IPS-15b (cell line): ENCODE measurements at regions not wholly inside any gene's neighbourhood (a gene's known extent, or its start where the extent isn't known, plus 50 kb on each side); places are given as distances from the start of the nearest gene placed in this dataset.

ENCODE experiments used
- H3K27me3 ChIP-seq: one replicate; pipeline ENCODE4 v1.6.1; 2013; ENCODE audit warnings: low read length; ENCODE audit not compliant: control insufficient read depth, insufficient read depth
- H3K36me3 ChIP-seq: one replicate; pipeline ENCODE4 v1.6.1; 2013; ENCODE audit warnings: low read length; ENCODE audit not compliant: control insufficient read depth, insufficient read depth
- H3K4me1 ChIP-seq: one replicate; pipeline ENCODE4 v1.6.1; 2013; ENCODE audit warnings: mild to moderate bottlenecking, low read length; ENCODE audit not compliant: control insufficient read depth, insufficient read depth
- H3K4me3 ChIP-seq: one replicate; pipeline ENCODE4 v1.5.1; 2013; ENCODE audit warnings: low read depth, low read length
- H3K9ac ChIP-seq: one replicate; pipeline ENCODE4 v1.6.1; 2013; ENCODE audit warnings: low read depth, mild to moderate bottlenecking, low read length
- H3K9me3 ChIP-seq: one replicate; pipeline ENCODE4 v1.6.1; 2013; ENCODE audit warnings: mild to moderate bottlenecking, low read length; ENCODE audit not compliant: control insufficient read depth, insufficient read depth

DNA sequence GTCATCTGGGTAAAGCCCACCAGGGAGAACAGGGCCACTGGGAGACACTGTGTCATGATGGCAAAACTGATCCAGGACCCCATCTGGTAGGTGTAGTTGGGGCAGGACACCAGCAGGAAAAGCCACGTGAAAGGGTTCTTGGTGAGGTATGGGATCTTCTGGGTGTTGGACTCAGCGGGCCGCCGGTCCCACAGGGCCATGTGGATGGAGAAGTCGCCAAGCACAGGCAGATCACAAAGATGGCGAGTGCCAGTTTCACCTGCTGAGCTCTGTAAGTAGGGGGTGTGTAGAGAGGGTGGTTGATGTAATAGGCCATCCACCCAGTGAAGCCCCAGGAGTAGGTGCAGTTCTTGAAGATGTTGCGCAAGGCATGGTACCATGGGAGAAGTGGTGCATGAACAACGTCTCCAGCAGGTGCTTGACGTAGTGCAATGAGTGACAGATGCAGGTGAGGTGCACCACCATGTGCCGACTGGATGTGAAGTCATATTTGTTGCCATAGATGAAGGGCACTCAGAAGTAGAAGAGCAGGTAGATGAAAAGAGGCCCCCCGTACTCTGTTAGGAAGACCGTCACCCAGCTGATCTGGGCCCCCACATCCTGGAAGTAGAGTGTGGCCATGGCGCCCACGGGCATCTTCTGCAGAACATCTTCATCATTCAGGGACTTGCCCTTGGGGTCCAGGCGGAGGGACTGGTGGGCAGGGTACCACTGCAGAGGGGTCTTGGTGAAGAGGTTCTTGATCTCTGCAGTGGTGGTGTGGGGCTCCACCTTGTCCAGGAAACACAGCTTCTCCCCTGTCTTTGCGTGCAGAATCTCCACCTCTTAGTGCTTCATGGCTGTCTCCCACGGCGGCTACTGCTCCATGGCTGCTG is 249.3 kb downstream of the ANKRD50 start:
- Histone ChIP-seq H3K27me3 (no peaks in the 10 kb centered on the region), H3K36me3 (no peaks in the 10 kb centered on the region), H3K9me3 (peaks cover 4% of the 10 kb centered on the region), H3K4me3 (no peak overlapping the region), H3K9ac (no peak overlapping the region), H3K4me1 (peaks cover 2% of the 10 kb centered on the region)

DNA sequence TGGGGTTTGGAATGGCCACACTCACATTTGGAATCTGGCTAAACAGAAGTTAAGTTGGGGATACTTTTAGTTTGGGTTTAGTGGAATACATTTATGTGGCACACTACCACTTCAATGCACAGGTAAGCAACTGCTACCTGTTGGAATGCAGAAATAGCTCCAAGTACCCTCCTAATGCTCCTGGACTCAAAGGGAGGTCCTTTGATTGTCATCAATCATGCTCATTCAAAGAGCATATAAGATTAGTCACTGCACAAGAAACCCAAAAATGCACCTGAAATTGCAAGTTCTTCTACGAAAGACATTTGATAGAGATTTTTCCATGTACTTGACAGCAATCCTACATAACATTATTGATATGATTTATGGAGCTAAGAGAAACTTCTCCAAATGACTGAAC is 247.7 kb downstream of the ANKRD50 start:
- Histone ChIP-seq H3K36me3 (no peaks in the 10 kb centered on the region), H3K4me3 (no peak overlapping the region)

DNA sequence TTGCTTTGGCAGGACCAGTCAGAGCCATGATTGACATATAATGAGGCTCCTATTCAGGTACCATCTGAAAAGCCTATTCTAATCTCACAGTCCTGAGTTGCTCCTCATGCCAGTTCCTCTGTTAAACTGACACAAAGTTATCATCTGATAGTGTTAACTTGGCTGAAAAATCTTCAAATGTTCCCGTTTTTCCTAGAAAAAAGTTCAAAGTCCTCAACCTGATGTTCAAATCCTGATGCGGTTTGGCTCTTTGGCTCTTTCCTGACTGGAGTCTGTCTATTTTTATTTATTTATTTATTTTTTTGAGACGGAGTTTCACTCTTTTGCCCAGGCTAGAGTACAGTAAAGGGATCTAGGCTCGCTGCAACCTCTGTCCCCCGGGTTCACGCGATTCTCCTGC is 244.2 kb downstream of the ANKRD50 start:
- no peaks in the 10 kb centered on the region for H3K27me3 ChIP-seq
- H3K9me3 ChIP-seq = no peaks in the 10 kb centered on the region
- H3K4me1 ChIP-seq = no peaks in the 10 kb centered on the region
- H3K4me3 ChIP-seq = no peak overlapping the region
- no peaks in the 10 kb centered on the region for H3K36me3 ChIP-seq
- no peak overlapping the region for H3K9ac ChIP-seq

More for the DNA sequence above, 247.7 kb downstream of the ANKRD50 start:
- no peaks in the 10 kb centered on the region for H3K27me3 ChIP-seq
- peaks cover 4% of the 10 kb centered on the region for H3K9me3 ChIP-seq
- no peak overlapping the region for H3K9ac ChIP-seq
- H3K4me1 ChIP-seq = no peaks in the 10 kb centered on the region

DNA sequence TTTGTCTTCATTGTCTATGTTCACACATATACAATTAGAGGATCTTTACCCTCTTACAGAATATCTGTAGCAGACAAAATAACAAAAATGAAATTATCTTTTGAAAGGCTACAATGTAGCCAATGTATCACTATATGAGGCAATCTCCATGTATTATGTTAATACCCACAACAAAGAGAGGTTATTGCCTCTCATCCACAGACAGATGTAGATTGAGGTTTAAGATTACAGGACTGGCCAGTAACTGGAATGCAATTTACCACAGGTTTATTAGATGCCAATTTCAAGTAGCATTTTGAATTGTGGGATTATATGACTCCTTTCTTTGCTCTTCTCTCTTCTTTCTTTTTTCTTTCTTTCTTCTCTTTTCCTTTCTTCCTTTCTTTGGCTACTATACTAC is 242.6 kb downstream of the ANKRD50 start:
- no peaks in the 10 kb centered on the region for H3K9me3 ChIP-seq
- no peaks in the 10 kb centered on the region for H3K27me3 ChIP-seq
- no peak overlapping the region for H3K9ac ChIP-seq
- H3K36me3 ChIP-seq = no peaks in the 10 kb centered on the region
- no peaks in the 10 kb centered on the region for H3K4me1 ChIP-seq
- no peak overlapping the region for H3K4me3 ChIP-seq

DNA sequence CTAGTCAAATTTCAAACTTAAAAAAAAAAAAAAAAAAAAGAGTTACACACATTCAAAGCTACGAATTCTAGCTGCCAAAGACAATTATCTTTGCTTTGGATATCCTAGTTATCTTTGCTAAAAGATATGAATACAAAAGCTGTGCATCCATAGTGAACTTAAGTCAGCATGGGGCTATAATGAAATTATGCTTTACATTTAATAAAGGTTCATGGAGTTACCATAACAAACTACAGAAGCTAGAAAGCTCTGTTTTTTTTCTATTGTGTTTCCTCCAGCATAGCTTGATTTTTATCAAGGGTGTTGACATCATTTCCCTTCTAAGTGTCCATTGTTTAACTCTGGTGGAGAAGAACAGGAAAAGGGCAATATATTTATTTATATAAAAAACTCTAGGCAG is 234.1 kb downstream of the ANKRD50 start:
- Histone ChIP-seq H3K27me3 (no peaks in the 10 kb centered on the region), H3K4me1 (peaks cover 5% of the 10 kb centered on the region), H3K9ac (no peak overlapping the region), H3K4me3 (no peak overlapping the region), H3K36me3 (no peaks in the 10 kb centered on the region), H3K9me3 (no peaks in the 10 kb centered on the region)

DNA sequence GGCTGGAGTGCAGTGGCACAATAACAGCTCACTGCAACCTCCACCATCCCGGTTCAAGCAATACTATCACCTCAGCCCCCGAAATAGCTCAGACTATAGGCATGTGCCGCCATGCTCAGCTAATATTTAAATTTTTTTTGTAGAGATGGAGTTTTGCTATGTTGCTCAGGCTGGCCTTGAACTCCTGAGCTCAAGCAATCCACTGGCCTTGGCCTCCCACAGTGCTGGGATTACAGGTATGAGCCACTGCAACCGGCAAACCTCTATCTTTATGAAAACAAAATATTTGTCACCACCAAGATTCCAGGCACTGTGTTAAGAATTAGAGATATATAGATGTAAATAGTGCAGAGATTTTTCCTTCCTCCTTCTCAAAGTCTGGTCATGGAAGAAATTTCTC is 232.5 kb downstream of the ANKRD50 start:
- H3K4me1 ChIP-seq = peaks cover 5% of the 10 kb centered on the region
- H3K36me3 ChIP-seq = no peaks in the 10 kb centered on the region
- no peaks in the 10 kb centered on the region for H3K27me3 ChIP-seq
- H3K4me3 ChIP-seq = no peak overlapping the region
- H3K9me3 ChIP-seq = no peaks in the 10 kb centered on the region
- no peak overlapping the region for H3K9ac ChIP-seq

DNA sequence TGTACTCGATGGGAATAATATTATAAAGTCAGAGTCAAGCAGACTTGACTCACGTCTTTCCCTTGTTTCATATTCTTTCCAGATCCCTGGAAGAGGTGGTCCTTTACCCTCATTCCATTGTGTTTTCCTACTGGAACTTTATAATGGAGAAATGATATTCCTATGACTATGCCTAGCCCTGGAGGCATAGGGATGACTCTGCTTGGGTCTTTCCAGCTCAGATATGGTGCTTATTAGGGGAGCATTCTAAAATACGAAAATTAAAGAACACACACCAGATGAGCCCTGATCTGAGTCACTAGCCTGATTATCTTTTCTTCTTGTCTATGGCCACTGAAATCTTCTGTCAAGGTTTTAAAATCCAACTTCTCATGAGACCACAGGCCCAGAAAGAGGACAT is 231.4 kb downstream of the ANKRD50 start:
- Histone ChIP-seq H3K9ac (no peak overlapping the region), H3K4me1 (peaks cover 5% of the 10 kb centered on the region), H3K36me3 (no peaks in the 10 kb centered on the region), H3K4me3 (no peak overlapping the region), H3K27me3 (no peaks in the 10 kb centered on the region), H3K9me3 (no peaks in the 10 kb centered on the region)

DNA sequence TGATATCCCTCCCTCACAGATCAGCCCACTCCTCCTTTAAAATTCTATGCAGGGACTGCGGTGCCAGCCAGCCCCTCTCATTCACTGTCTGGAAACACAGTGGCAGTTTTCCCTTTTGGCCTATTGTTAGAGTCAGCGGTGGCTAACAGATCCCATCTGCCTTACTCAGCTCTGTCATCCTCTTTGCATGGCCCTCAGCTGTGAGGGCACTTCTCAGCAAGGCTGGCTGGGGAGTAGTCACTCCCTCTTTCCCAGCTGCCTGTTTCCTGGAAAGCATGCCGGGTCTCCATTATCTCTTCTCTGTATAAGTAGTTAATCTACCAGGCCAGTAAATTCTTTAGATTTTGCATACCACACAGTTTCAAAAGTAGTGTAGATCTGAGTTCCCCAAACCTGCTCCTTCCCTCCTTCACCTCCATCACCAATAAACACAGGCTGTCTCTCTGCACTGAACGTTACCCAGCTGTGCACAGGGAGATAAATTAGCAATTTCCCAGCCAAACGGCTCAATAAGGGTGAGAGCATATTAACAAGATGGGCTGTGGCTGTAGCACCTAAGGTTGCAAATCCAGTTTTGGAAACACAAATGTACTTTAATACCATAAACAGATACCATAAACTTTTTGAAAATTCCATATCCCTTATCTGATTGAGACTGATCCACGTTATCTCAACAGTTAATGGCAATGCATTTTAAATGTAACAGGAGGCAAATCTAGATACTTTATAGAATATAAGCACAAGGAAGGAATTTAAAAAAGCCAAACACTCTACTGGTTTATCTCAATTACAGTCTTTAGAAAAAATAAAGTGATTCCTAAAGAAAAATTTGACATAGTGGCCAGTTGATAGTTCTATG is 229.3 kb downstream of the ANKRD50 start:
- Histone ChIP-seq H3K9me3 (no peaks in the 10 kb centered on the region), H3K36me3 (no peaks in the 10 kb centered on the region), H3K4me3 (no peak overlapping the region), H3K9ac (no peak overlapping the region), H3K4me1 (peaks cover 5% of the 10 kb centered on the region), H3K27me3 (no peaks in the 10 kb centered on the region)

DNA sequence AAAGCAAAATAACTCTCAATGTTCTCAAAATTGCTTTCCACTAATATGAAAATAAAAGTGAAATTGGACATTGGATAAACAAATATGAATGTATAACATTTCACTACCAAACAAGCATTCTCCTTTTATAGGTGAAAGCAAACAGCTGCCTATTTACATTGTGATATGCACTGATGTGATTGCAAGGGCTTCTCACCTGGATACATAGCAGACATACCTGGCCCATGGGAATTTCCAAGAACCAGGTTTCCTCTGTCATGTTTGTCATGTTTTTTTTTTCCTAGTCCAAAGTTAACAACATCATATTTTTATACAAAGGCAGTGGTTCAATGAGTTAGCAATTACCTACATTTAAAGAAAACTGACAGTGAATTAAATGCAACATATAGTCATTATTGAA is 228.5 kb downstream of the ANKRD50 start:
- Histone ChIP-seq H3K4me1 (peaks cover 5% of the 10 kb centered on the region), H3K27me3 (no peaks in the 10 kb centered on the region), H3K9ac (no peak overlapping the region), H3K4me3 (no peak overlapping the region), H3K36me3 (no peaks in the 10 kb centered on the region), H3K9me3 (no peaks in the 10 kb centered on the region)

DNA sequence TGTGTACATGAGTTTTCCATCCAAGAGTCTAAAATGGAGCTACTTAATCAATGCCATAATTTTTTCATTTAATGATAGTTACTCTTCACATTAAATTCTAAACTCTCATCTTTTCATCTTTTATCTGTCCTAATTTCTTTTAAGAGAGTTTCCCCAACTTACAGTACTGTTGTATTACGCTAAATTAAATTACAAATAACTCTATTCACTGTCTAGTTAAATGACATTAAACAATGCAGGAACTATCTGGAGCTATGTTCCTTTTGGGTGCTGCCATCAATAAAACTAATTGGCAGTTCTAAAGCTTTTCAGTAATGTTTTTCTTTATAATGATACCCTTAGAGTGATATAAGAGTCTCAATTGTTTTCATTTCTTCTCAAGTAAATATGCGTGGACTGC is 227.6 kb downstream of the ANKRD50 start:
- Histone ChIP-seq H3K9me3 (no peaks in the 10 kb centered on the region), H3K4me3 (no peak overlapping the region), H3K4me1 (peaks cover 5% of the 10 kb centered on the region), H3K9ac (no peak overlapping the region), H3K27me3 (no peaks in the 10 kb centered on the region), H3K36me3 (no peaks in the 10 kb centered on the region)

DNA sequence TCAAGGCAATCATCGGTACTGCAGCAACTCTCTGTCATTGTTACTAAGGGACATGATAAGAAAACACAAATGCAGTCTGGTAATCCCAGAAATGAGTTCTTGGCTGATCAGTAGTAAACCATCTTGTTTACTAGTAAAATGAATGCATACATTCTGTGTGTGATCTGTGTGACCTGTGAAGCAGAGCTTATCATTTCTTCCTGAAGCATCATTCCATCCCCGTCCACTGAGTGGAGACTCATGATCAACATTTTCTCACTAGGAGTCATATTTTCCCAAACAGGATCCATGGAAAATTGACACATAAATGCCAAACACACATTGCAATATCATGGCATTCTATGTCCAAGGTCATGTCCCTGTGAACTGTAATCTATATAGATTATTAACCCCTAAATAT is 226.1 kb downstream of the ANKRD50 start:
- Histone ChIP-seq H3K36me3 (no peaks in the 10 kb centered on the region), H3K4me1 (peaks cover 5% of the 10 kb centered on the region), H3K4me3 (no peak overlapping the region), H3K9me3 (no peaks in the 10 kb centered on the region), H3K27me3 (no peaks in the 10 kb centered on the region), H3K9ac (no peak overlapping the region)

DNA sequence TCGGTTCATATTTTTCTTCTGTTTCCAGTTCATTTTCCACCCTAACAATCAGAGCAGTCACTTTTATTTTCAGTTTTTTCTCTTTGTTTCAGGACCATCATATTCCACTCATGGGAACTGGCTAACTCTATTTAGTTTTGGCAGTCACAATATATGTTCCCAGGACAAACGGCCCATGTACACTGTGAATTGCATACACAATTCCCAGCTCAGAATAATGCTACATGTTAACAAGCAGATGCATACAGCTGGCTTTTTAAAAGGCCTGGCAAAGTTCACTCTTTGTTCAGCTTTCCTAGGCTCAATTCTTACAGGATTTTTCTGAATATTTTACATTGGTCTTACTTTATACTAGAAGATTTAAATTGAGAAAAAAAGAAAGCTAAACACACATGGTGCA is 224.9 kb downstream of the ANKRD50 start:
- Histone ChIP-seq H3K4me1 (peaks cover 2% of the 10 kb centered on the region), H3K27me3 (no peaks in the 10 kb centered on the region), H3K4me3 (no peak overlapping the region), H3K9ac (no peak overlapping the region), H3K36me3 (no peaks in the 10 kb centered on the region), H3K9me3 (no peaks in the 10 kb centered on the region)
